NCI-H524 (cell line): ENCODE measurements at regions not wholly inside any gene's neighbourhood (a gene's known extent, or its start where the extent isn't known, plus 50 kb on each side); places are given as distances from the start of the nearest gene placed in this dataset.

Experiments
- DNase-seq, 2 experiments: peaks; one replicate each; lab custom pipeline; 2025; lab: John Stamatoyannopoulos, UW

DNA sequence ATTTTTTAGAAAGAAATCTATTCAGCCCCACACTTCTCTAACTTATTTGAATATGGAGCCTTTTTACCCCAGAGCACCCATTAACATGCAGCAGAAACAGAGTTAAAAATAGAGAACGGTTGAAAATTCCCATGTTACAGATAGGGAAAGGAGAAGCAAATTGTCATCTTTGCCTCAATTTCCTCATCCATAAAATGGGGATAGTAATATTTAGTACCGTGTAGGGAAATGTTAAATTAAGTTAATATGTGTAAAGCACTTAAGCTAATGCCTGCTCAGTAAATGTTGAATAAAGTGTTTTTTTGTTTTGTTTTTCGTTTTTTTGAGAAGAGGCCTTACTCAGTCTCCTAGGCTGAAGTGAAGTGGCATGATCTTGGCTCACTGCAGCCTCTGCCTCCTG, 50.3 kb downstream of the NAV1 start:
- no peak for DNase-seq

DNA sequence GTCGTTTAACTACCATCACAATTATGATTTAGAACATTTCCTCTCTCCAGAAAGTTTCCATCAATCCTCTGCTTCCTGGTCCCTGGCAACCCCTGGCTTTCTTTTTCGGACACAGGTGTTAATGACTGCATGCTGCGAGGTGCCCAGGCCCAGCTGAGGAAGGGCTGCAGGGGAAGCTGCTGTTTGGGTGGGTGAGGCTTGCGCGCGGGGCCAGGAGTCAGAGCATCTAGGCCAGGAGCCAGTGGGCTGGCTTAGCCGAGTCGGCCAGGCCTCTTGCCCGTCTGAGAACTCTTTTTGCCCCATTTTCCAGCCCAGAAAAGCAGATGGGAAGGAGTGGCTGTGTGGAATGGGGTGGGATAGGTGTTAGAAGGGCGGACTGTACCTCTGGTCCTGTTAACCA, 51.5 kb downstream of the NAV1 start:
- DNase-seq, result no peak

DNA sequence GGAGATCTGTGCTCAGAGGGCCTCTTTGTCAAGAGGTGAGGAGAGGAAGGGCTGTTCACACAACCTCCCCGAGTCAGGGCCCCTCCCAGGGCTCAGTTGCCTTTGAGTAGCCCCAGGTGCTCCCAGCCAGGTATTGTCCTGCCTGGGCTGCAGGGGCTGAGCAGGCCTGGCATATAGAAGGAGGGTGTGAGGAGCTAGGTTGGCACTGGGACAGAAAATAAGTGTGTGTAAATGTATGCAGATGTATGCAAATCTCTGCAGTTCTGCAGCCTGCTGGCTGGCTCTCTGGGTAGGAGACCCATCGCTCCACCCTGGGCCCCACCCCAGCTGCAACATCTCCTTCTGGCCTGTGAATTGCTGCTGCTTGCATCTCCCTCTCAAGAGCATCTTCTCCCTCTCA, 52.4 kb downstream of the NAV1 start:
- DNase-seq, result no peak

- DNase-seq, result no peak
These were observed 53.1 kb downstream of the NAV1 start for GRCh38 chr1:201591981-201592380.

DNA sequence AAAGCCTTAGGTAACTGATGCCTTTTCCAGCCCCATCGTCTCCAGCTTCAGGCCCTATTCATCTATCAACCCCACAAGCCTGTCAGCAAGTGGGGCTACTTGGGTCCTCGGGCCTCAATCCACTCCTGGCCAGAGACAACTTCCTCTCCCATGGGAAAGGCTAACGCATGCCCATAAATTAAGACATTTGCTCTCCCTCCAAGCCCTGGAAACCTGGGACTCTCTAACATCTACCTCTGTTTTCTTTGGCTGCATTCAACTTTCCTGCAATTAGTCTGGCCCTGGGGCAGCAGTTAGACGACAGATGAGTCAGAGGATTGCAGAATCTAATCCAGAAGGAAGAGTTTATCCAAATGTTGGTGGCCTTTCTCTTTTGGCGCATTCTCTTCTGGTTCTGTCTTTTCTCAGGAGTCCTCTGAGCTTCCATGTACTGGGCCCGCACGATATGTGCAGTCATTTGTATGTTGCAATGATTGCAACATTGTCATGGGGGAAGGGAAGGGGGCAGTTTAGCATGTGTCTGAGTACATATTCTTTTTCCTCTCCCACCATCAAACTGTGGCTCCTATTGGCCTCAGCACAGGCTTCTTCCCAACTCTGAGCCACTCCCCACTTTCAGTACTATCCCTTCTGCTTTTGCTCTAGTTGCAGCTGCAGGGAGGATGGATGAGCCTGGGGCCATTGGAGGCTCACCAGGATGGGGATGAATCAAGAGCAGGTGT, 54.4 kb downstream of the NAV1 start:
- no peak for DNase-seq

DNA sequence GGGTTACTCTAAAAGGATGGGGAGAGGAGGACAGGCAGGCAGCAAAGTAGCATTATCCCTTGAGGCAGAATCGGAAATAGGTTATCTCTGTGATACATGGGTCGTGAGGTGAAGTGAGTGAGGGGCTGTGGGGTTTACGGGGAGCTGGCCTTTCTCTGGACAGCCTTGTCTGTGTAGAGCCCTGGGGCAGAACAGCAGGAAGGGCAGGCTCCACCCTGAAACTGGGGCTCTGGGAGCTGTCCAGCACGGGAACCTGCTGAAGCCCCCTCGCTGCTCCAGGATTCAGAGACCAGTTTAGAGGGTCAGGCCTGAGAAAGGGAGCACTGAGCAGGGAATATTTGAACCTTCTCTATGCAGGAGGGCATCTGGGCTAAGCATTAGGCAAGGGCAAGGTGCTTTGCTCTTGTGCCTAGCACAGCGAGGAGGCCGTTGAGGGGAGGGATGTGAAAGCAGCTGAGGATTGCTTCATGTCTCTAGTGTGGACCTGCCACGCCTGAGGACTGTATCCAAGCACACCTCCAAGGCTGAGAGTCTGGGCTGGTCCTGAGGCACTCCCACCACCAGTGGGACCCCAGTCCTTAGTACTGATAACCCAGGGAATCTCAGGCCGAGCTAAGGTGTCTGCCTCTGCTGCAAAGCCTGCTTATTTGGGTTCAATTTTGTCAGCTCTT, 55.8 kb downstream of the NAV1 start:
- DNase-seq, result no peak

GRCh38 chr1:201595381-201595780, 56.5 kb downstream of the NAV1 start:
- no peak for DNase-seq

GRCh38 chr1:201596101-201596868, 57.4 kb downstream of the NAV1 start:
- no peak for DNase-seq

- peak; percentile 74 to 84 for DNase-seq
These were observed 58.8 kb downstream of the NAV1 start for GRCh38 chr1:201597551-201598230.

GRCh38 chr1:201598396-201598795, 59.5 kb downstream of the NAV1 start:
- DNase-seq, result peak in 1 of 2 experiments; percentile 19

DNA sequence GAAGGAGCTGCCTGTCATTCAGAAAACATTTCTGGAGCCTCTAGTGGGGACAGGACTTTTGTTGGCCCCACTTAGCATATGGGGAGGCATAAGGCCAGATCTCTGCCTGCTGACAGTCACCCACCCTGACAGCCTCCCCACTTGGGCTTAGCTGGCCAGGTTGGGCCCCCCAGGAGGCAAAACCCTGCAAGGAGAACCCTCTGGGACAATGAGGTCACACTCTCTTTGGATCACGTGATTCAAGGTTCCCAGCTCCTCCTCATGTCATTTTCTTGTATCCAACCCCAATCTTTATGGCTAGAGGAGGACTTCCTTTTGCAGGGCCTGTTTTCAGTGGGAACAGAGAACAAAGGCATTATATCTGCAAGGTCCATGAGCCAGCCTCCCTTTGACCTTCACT, 60.0 kb downstream of the NAV1 start:
- DNase-seq, result no peak

DNA sequence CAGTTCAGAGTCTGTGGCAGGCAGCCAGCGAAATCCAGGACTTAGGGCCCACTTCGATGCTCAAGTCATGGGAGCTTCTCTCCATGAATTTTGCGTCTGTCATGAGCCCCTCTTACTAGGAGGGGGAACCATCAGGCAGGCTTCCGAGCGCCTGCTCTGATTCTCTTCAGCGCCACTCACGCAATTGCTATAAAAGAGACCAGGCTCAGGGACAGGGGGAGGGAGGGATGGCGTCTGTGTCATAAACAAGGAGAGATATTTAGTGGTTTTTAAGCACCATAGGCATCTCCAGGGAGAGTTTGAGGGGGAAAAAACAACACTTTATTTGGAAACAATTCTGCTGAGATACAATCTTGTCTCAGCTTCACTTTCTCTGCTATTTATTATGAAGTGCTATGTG, 60.6 kb downstream of the NAV1 start:
- DNase-seq, result no peak

DNA sequence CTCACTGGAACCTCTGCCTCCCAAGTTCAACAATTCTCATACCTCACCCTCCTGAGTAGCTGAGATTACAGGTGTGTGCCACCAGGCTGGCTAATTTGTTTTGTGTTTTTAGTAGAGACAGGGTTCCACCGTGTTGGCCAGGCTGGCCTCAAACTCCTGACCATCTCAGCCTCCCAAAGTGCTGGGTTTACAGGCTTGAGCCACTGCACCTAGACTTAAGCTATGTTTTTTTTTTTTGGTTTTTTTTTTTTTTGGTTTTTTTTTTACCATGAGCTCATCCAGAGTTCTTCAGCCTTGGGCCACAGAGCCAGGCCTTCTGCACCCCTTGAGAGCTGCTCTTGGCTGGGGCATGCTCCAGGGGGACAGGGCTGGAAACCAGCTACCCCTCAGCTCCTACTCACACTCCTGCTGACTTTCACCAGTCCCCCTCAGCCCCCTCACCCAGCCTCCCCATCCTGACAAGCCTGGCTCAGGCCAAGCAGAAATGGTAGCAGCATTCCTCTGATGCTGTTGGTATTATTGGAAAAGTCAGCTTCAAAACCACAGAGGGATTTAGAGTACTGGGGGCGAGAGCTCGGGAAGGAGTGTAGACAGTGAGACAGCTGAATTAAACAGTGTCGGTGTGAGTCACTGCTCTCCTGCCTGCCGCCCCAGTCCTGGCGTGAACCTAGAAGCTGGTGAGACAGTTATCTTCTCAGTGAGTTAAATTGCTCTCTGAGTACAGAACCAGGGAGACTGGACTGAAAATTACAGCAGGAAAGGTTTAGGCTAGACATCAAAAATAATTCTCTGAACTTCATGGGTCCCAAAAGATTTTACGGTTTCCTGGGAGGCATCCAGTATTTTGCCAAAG, 63.7 kb downstream of the NAV1 start:
- DNase-seq, result no peak

DNA sequence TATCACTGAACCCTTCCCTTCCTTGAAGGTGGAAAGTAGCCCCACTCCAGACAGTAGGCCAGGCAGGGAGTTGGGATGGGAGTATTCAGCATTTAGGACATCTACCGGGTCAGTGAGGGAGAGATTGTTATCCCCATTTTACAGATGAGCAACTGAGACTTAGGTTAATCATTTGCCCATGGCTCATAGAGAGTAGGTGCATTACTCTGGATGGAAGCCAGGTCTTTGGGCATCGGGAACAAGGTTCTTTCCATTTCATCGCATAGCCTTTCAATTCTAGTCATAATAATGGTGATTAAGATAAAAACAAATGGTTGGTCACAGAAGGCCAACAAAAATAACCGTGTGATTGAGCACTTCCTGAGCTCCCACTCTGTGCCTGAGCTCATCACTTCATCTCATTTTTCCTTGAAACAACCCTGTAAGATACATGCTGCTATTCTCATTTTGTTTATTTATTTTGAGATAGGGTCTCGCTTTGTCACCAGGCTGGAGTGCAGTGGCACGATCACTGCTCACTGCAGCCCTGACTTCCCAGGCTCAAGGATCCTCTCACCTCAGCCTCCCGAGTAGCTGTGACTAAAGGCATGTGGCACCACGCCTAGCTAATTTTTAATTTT, 64.8 kb downstream of the NAV1 start:
- no peak for DNase-seq

DNA sequence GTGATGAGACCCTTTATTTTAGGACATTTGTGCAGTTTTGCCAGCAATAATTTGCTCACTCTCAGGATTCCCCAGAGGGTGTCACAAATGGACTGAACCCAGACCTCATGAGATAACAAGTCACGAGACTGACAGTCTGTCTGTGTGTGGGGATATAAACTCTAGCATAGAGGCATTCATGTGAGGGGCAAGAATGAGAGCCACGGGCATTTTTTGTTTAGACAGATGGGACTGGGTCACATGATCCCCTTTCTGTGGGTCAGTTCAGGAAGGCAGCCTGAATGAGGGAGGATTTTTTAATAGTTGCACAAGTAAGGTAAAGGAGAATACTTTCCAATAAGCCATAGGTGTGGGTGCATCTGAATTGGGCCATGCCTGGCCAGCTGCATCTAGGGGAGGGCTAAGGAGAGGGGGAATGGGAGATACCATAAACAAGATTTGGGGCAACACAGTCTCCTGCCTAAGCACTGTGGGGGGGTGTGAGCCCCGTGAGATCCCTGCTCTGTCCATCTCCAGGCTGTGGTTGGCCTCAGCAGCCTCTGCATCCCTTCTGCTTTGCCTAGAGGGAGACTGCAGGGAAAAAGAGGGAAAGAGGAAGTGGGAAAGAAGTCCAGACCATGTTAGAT, 66.6 kb downstream of the NAV1 start:
- peak; percentile 49 to 67 for DNase-seq

GRCh38 chr1:201606096-201606495, 67.2 kb downstream of the NAV1 start:
- no peak for DNase-seq

GRCh38 chr1:201606623-201607022, 67.7 kb downstream of the NAV1 start:
- DNase-seq, result no peak

DNA sequence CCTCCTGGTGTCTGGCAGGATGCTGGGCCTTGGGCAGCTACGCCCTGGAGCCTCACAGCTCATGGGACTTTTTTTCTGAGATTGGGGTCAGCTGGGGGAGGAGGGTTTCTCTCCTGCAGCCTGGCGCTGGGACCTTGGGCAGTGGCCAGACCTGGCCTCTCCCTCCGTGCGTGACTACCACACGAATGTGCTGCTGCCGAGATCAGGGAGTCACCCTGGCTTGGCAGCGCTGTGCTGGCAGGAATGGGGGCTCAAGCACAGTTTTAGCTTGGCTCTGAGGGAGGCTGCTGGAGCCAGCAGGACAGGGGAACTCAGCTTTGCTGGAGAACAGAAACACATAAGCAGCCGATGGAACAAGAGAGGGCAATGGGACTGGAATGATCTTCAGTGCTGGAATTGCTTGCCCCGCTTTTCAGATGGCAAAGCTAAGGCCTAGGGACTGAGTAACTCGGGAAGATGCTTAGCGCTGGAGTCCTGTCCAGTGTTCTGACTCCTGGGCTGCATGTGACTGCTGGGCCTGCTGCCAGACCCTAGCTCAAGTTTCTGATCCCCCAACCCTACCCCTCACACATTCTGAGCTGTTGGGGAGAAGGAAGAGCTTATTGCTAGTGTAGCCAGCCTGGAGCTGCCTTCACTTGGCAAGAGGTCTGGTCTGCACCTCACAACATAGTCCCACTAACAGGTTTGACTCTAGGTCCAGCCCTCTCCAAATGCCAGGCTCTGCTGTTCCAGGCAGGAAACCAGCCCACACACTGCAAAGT, 69.9 kb downstream of the NAV1 start:
- DNase-seq, result peak in 1 of 2 experiments; percentile 37

GRCh38 chr1:201609661-201610318, 70.9 kb downstream of the NAV1 start:
- no peak for DNase-seq
